Natural killer cell (primary cell): ENCODE measurements at regions not wholly inside any gene's neighbourhood (a gene's known extent, or its start where the extent isn't known, plus 50 kb on each side); places are given as distances from the start of the nearest gene placed in this dataset.
"Not testable (repeated sequence)": the region's sequence is repeated elsewhere in the genome, so short reads cannot be mapped to it uniquely, and the experiment has no call there.

Experiments used
- ATAC-seq, 3 donors: fragments of 150-1000 bp in 2 of 3; fragments of 200-7000 bp in 1 of 3; cut with Tn5 transposase; 1 replicate in 1 of 3; 2 replicates in 2 of 3; pipeline ENCODE4 v1.10.0; 2021; ENCODE audit warnings: mild to moderate bottlenecking in 2 of 3, moderate library complexity in 2 of 3
- DNase-seq, 2 donors: peaks; one replicate each; pipeline versions ENCODE4 v3.0.0 to v3.0.0-alpha.2; 2013 to 2021; ENCODE audit warnings: mixed read lengths in 1 of 2
- H3K27ac ChIP-seq: one replicate; pipeline ENCODE4 v1.5.1; 2013; ENCODE audit warnings: mild to moderate bottlenecking, low read length
- H3K27me3 ChIP-seq: one replicate; pipeline ENCODE4 v1.6.1; 2013; ENCODE audit warnings: low read length; ENCODE audit not compliant: control insufficient read depth, insufficient read depth
- H3K36me3 ChIP-seq: one replicate; pipeline ENCODE4 v1.6.1; 2013; ENCODE audit warnings: low read length; ENCODE audit not compliant: control insufficient read depth, insufficient read depth
- H3K4me1 ChIP-seq: one replicate; pipeline ENCODE4 v1.6.1; 2013; ENCODE audit warnings: low read length; ENCODE audit not compliant: control insufficient read depth, insufficient read depth
- H3K4me3 ChIP-seq: one replicate; pipeline ENCODE4 v1.5.1; 2013; ENCODE audit warnings: low read length
- H3K9me3 ChIP-seq: one replicate; pipeline ENCODE4 v1.6.1; 2013; ENCODE audit warnings: low read length; ENCODE audit not compliant: control insufficient read depth, insufficient read depth
- H3K27ac Mint-ChIP-seq, 2 donors: one replicate each; pipeline ENCODE4 v1.8.0; 2022; ENCODE audit warnings: mild to moderate bottlenecking in 2 of 2, mixed read lengths in 2 of 2, moderate library complexity in 1 of 2
- H3K27me3 Mint-ChIP-seq, 2 donors: one replicate each; pipeline ENCODE4 v1.8.0; 2022; ENCODE audit warnings: low read depth in 2 of 2, mixed read lengths in 2 of 2
- H3K36me3 Mint-ChIP-seq: one replicate; pipeline ENCODE4 v1.8.0; 2022; ENCODE audit warnings: mixed read lengths
- H3K4me1 Mint-ChIP-seq, 2 donors: one replicate each; pipeline ENCODE4 v1.8.0; 2022; ENCODE audit warnings: mixed read lengths in 2 of 2
- H3K4me3 Mint-ChIP-seq: one replicate; pipeline ENCODE4 v1.8.0; 2022; ENCODE audit warnings: mild to moderate bottlenecking, moderate library complexity, mixed read lengths
- H3K9me3 Mint-ChIP-seq, 2 donors: one replicate each; pipeline ENCODE4 v1.8.0; 2022; ENCODE audit warnings: mixed read lengths in 2 of 2
- CTCF ChIP-seq: fragments of 200-600 bp; IDR thresholded peaks from one replicate; pipeline ENCODE4 v1.8.0; 2022; ENCODE audit warnings: antibody characterized with exemption
- whole genome bisulfite sequencing: methylation state at CpG from one replicate; pipeline ENCODE4 v1.1.7; 2013; ENCODE audit warnings: missing lambda C conversion rate; ENCODE audit not compliant: insufficient coverage; 5-methylcytosine and 5-hydroxymethylcytosine counted together
- intact Hi-C: fragments of 100-400 bp; cut with micrococcal nuclease; formaldehyde crosslinking; loops from one replicate; pipeline ENCODE4 v1.14.2; 2022

- Histone ChIP-seq H3K4me1 (no peaks in the 10 kb centered on the region), H3K9me3 (no peaks in the 10 kb centered on the region), H3K27ac (no peak overlapping the region), H3K27me3 (no peaks in the 10 kb centered on the region), H3K36me3 (no peaks in the 10 kb centered on the region), H3K4me3 (no peak overlapping the region)
- Mint-ChIP-seq H3K27ac (no peak overlapping the region), H3K4me3 (no peak overlapping the region), H3K4me1 (no peaks in the 10 kb centered on the region), H3K27me3 (no peaks in the 10 kb centered on the region), H3K9me3 (peaks cover 7 to 13% of the 10 kb centered on the region in 2 donors), H3K36me3 (peaks cover 2% of the 10 kb centered on the region)
- DNase-seq = no peak
- WGBS = 38% methylated on average over 7 of the region's 8 CpGs
- intact Hi-C loops = no loop called here
- TF ChIP-seq CTCF = no peak
- ATAC-seq = no peak
These were observed 243.0 kb upstream of the LYPLAL1 start for GRCh38 chr1:218930472-218931241.

- TF ChIP-seq CTCF = no peak
- no peaks in the 10 kb centered on the region for H3K27me3 ChIP-seq
- intact Hi-C loops = no loop called here
- no peak overlapping the region for H3K27ac ChIP-seq
- ATAC-seq (no peak), DNase-seq (no peak)
- Mint-ChIP-seq H3K9me3 (peaks cover 9 to 13% of the 10 kb centered on the region in 2 donors), H3K27me3 (no peaks in the 10 kb centered on the region), H3K27ac (no peak overlapping the region), H3K36me3 (peaks cover 9% of the 10 kb centered on the region), H3K4me3 (no peak overlapping the region), H3K4me1 (no peaks in the 10 kb centered on the region)
- no peaks in the 10 kb centered on the region for H3K36me3 ChIP-seq
- no peak overlapping the region for H3K4me3 ChIP-seq
- no peaks in the 10 kb centered on the region for H3K4me1 ChIP-seq
- WGBS = 57% methylated on average over 2 of the region's 2 CpGs
- H3K9me3 ChIP-seq = no peaks in the 10 kb centered on the region
These were observed 242.4 kb upstream of the LYPLAL1 start for GRCh38 chr1:218931324-218931723.

GRCh38 chr1:218933513-218933912 is 240.2 kb upstream of the LYPLAL1 start:
- H3K27me3 Mint-ChIP-seq = no peaks in the 10 kb centered on the region
- H3K9me3 Mint-ChIP-seq = peaks cover 12 to 17% of the 10 kb centered on the region in 2 donors
- H3K27ac Mint-ChIP-seq = no peak overlapping the region
- TF ChIP-seq CTCF = no peak
- no peak for DNase-seq
- Histone ChIP-seq H3K9me3 (no peaks in the 10 kb centered on the region), H3K4me3 (no peak overlapping the region), H3K27me3 (no peaks in the 10 kb centered on the region), H3K4me1 (no peaks in the 10 kb centered on the region), H3K36me3 (no peaks in the 10 kb centered on the region), H3K27ac (no peak overlapping the region)
- intact Hi-C loops = no loop called here
- no peak for ATAC-seq
- peaks cover 11% of the 10 kb centered on the region for H3K36me3 Mint-ChIP-seq
- H3K4me3 Mint-ChIP-seq = no peak overlapping the region
- H3K4me1 Mint-ChIP-seq = no peaks in the 10 kb centered on the region
- 50% methylated on average over 1 of the region's 1 CpG for WGBS

GRCh38 chr1:218935408-218935807 is 238.3 kb upstream of the LYPLAL1 start:
- H3K27me3 Mint-ChIP-seq, DNase-seq, H3K27ac ChIP-seq, H3K4me1 ChIP-seq, H3K4me3 Mint-ChIP-seq, H3K27ac Mint-ChIP-seq, H3K36me3 ChIP-seq, H3K9me3 ChIP-seq, ATAC-seq, H3K4me3 ChIP-seq, intact Hi-C loops, H3K27me3 ChIP-seq, H3K4me1 Mint-ChIP-seq: not testable (repeated sequence)
- Mint-ChIP-seq H3K36me3 (peaks cover 11% of the 10 kb centered on the region), H3K9me3 (peaks cover 12 to 20% of the 10 kb centered on the region in 2 donors)
- WGBS = 54% methylated on average over 2 of the region's 2 CpGs
